ENCODE measurements at regions not wholly inside any gene's neighbourhood (a gene's known extent, or its start where the extent isn't known, plus 50 kb on each side); places are given as distances from the start of the nearest gene placed in this dataset.

DNA sequence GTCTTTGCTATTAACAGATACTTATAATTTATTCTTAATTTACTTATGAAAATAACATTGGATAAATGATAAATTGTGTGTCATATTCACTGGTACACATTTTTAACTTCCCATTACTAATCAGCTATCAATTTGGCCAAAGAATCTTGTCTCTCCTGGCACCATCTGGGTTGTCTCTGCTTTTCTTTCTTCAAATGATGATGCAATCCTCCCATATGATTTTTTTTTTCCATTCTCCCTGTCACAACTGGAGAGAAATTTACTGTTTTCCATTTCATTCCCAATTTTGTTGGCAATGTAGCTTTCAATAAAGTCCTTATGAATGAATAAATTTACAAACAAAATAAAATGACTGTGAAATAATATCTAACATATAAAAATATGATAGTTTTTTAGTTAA lies 743.7 kb upstream of the EPHA6 start:
- no peak for DNase-seq

DNA sequence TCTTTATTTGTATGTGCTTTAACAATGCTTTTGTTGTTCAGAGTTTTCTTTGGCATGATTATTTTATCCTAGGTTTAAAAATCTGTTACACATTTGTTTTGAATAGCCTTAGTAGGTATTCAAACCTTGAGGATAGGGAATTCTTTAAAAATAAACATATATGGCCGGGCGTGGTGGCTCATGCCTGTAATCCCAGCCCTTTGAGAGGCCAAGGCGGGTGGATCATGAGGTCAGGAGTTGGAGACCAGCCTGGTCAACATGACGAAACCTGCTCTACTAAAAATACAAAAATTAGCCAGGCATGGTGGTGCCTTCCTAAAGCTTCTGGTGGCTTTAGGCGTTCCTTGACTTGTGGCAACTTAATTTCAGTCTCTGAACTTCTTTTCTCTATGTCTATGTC lies 743.3 kb upstream of the EPHA6 start:
- no peak for DNase-seq

DNA sequence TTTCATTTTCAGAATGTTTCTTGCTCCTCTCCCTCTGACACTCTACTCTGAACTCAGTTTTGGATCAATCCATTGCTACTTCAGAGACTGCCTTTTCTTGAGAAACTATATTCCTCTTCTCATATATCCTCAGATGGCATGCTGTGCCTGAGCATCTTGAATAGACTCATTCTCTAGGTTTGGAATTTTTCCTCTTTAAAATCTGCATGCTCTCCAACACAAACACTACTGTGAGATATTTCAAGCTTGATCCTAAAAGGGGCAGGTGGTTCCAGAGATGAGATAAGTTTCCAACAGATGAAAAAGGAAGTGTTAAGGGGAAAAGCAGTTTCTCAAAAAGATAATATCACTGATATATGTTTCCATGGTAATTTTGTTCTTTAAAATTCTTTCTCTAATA lies 742.2 kb upstream of the EPHA6 start:
- DNase-seq: no peak

DNA sequence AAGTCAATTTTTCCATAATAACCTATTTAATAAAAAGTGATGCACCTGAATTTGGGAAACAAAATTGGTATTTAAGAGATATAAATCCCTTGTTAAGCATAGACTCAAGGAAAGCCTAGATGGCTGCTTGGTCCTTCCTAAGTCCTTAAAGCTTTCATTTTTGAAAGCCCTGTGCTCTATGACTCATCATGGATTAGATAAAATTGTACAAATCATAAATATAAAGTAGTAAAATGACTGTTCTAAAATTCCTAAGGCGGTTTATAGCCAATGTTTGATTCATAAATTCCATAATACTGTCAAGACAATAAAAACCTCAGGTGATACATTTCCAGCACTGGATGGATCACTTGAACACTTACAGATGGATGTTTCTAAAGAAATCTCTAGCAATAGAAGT lies 730.8 kb upstream of the EPHA6 start:
- no peak for DNase-seq

DNA sequence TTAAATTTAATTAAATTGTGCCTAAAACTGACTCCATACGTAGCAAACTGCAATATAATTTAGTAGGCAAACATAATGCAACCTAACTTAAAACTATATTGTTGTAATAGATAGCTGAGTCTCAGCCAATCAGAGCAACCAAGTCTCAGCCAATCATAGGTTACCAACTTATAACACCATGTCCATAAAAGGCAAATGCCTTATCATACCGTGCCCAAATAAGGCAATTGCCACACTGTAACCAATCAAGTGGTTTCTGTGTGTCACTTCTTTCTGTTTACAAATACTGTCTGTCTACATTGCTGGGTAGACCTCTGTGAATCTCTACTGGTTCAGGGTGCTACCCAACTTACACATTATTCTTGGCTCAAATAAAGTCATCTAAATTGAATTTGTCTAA lies 728.4 kb upstream of the EPHA6 start:
- DNase-seq: no peak

DNA sequence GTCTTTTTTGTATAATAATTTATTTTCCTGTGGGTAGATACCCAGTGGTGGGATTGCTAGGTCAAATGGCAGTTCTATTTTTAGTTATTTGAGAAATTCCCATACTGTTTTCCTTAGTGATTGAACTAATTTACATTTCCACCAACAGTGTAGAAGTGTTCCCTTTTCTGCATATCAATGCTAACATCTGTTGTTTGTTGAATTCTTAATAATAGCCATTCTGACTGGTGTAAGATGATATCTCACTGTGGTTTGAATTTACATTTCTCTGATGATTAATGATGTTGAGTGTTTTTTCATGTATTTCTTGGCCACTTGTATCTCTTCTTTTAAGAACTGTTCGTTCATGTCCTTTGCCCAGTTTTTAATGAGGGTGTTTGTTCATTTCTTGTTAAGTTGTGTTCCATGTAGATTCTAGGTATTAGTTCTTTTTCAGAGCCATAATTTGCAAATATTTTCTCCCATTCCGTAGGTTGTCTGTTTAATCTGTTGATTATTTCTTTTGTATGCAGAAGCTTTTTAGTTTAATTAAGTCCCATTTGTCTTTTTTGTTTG lies 713.3 kb upstream of the EPHA6 start:
- no peak for DNase-seq

DNA sequence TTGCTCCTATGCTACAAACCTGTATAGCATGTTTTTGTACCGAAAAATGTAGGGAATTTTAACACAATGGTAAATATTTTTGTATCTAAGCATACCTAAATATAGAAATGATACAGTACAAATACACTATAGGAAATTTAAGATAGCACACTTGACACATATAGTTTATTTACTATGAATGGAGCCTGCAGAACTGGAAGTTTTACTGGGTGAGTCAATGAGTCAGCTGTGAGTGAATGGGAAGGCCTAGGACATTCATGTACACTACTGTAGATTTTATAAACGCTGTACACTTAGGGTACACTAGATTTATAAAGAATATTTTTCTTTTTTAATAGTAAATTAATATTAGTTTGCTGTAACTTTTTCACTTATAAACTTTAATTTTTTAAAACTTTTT lies 707.7 kb upstream of the EPHA6 start:
- DNase-seq: no peak

All from SIG-M5 (cell line).